ENCODE measurements at regions not wholly inside any gene's neighbourhood (a gene's known extent, or its start where the extent isn't known, plus 50 kb on each side); places are given as distances from the start of the nearest gene placed in this dataset.
"Not testable (repeated sequence)": the region's sequence is repeated elsewhere in the genome, so short reads cannot be mapped to it uniquely, and the experiment has no call there.

DNA sequence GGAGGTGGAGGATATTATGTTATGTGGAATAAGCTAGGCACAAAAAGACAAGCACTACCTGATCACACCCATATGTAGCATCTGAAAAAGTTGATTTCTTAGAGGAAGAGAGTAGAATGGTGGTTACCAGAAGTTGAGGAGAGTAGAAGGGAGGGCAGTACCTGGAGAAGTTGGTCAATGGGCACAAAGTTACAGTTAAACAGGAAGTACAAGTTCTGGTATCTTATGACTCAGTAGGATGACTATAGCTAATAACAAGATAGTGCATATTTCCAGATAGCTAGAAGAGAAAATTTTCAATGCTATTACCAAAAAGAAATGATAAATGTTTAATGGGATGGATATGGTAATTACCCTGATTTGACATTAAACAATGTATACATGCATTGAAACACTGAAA lies 686.7 kb downstream of the ISL1 start:
- DNase-seq (no peak), ATAC-seq (no peak)
- H3K27me3 Mint-ChIP-seq: no peaks in the 10 kb centered on the region
- no peak overlapping the region for H3K4me3 Mint-ChIP-seq
- peaks cover 4 to 36% (median 9%) of the 10 kb centered on the region in 9 donors for H3K9me3 Mint-ChIP-seq
- POLR2A ChIA-PET: no interaction called here
- no peak overlapping the region for H3K27ac Mint-ChIP-seq
- H3K4me1 Mint-ChIP-seq: no peaks in the 10 kb centered on the region
- H3K36me3 Mint-ChIP-seq: no peaks in the 10 kb centered on the region

DNA sequence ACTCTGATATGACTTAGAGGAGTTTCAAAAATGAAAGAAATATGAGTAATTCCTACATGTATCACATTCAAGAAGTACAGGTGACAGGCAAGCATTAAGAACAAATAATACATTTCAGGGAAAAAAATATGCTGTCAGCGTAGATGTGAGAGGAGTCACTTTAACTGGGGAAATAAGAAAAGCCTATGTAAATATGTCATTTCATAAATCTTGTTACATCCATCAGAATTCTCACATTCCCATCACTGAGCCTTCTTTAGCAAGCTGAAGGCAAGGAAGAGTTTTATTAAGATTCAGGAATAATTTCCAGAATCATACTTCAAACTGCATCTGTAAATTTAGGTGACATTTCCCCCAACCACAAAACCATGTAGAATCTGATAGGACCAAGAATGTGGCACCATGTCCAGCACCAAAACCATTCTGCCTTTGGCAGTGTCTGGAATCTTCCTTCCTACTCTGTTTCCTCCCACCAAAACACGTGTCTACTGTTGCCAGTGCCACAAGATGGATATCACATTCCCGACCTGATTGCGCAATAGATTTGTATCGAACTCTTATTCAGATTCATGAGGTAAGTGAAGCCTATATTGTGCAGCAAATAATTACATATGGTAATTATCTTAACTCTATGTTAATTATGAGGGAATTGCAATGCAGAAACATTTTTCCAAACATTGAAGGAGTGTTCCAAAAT lies 690.9 kb downstream of the ISL1 start:
- H3K36me3 Mint-ChIP-seq: no peaks in the 10 kb centered on the region
- H3K27ac Mint-ChIP-seq: no peak overlapping the region
- ATAC-seq (no peak), DNase-seq (no peak)
- H3K4me1 Mint-ChIP-seq: no peaks in the 10 kb centered on the region
- H3K9me3 Mint-ChIP-seq: peaks cover 0 to 16% (median 7%) of the 10 kb centered on the region in 9 donors
- H3K4me3 Mint-ChIP-seq: no peak overlapping the region
- POLR2A ChIA-PET: no interaction called here
- no peaks in the 10 kb centered on the region for H3K27me3 Mint-ChIP-seq

DNA sequence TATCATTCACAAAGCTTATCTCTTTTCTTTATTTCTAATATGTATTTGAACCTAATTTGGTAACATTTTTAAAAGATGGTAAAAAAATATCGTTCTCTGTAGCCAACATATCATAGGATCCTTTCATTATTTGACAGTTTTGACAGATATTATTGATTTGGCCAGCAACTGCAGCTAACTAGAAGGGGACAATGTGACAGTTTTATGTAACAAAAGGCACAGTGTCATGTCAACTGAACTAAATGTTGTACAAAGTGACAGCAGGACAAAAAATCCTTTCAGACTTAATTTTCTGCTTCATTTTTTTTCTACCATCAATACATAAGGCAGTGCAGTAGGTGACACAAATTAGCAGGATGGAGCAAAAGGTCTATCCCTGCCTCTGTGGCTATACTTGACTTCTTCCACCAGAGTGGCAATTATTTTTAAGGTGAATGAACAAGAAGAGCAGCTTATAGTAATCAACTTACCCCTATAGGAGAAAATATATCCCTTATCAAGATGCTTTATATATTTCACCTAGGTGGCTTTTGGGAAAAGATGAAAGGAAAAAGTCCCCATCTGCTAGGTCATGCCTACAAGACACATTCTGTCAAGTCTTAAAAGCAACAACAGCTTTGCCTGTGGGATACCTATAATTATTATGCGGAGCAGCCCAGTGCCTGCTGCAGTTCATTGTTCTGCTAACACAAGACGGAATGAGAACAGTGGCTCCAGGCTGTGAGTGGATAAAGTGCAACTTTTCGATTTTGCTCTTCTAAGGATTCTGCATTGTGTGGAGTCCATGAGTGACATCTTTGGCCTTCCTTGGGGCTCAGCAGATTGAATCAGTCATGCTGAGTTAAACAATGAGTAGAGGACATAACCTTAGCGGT lies 694.9 kb downstream of the ISL1 start:
- POLR2A ChIA-PET: no interaction called here
- no peak for ATAC-seq
- no peaks in the 10 kb centered on the region for H3K36me3 Mint-ChIP-seq
- no peaks in the 10 kb centered on the region for H3K27me3 Mint-ChIP-seq
- no peaks in the 10 kb centered on the region for H3K4me1 Mint-ChIP-seq
- peaks cover 0 to 14% (median 3%) of the 10 kb centered on the region in 9 donors for H3K9me3 Mint-ChIP-seq
- DNase-seq: no peak
- H3K4me3 Mint-ChIP-seq: no peak overlapping the region
- no peak overlapping the region for H3K27ac Mint-ChIP-seq

DNA sequence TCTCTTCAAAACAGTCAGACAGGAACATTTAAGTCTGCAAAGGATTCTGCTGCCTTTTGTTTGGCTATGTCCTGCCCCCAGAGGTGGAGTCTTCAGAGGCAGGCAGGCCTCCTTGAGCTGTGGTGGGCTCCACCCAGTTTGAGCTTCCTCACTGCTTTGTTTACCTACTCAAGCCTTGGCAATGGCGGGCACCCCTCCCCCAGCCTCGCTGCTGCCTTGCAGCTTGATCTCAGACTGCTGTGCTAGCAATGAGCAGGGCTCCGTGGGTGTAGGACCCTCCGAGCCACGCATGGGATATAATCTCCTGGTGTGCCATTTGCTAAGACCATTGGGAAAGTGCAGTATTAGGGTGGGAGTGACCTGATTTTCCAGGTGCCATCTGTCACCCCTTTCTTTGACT lies 685.4 kb upstream of the ITGA1 start:
- H3K36me3 Mint-ChIP-seq, H3K4me1 Mint-ChIP-seq, ATAC-seq, H3K4me3 Mint-ChIP-seq, H3K27ac Mint-ChIP-seq, POLR2A ChIA-PET, DNase-seq, H3K27me3 Mint-ChIP-seq: not testable (repeated sequence)
- H3K9me3 Mint-ChIP-seq: peaks cover 2 to 35% (median 20%) of the 10 kb centered on the region in 9 donors

DNA sequence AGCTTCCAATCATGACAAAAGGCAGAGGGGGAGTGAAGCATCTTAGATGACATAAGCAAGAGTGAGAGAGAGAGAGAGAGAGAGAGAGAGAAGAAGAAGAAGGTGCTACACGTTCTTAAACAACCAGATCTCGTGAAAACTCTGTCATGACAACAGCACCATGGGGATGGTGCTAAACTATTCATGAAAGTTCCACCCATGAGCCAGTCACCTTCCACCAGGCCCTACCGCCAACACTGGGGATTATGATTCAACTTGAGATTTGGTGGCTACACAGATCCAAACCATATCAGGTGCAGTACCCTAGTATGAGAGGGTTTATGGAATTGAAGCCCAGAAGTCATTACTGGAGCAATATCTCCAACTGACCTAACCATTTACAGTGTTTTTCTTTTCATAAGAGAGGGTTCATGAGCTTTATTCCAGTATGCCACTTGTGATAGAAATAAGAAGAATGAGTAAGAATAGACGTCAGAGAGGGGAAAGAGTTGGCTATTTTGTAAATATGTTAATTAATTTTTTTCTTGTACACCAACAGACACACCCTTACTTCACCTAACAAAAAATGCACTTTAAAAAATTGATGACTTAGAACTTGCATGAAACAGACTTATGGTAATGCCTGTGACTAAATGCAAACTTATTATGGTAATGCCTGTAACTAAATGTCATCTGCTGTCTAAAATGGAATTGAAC lies 680.4 kb upstream of the ITGA1 start:
- Mint-ChIP-seq H3K9me3 (peaks cover 0 to 34% (median 18%) of the 10 kb centered on the region in 9 donors), H3K4me3 (no peak overlapping the region), H3K4me1 (no peaks in the 10 kb centered on the region), H3K36me3 (no peaks in the 10 kb centered on the region), H3K27me3 (no peaks in the 10 kb centered on the region), H3K27ac (no peak overlapping the region)
- POLR2A ChIA-PET: no interaction called here
- no peak for DNase-seq
- ATAC-seq: no peak

DNA sequence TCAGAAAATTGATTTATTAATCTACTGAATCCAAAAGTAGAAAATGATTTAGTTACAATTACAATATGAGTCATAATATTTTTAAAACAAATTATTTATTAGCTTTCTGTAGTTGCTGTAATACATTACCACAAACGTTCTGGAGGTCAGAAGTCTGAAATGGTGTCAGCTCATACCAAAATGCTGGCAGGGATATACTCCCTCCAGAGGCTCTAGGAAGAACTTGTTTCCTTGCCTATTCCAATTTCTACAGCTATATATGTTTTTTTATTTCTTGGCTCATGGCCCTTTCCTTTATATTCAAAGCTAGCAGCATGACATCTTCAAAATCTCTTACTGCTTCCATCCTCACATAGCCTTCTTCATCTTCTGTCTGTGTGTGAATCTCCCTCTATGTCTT lies 667.9 kb upstream of the ITGA1 start:
- Mint-ChIP-seq H3K4me3 (no peak overlapping the region), H3K9me3 (peaks cover 0 to 13% (median 0%) of the 10 kb centered on the region in 9 donors), H3K27ac (no peak overlapping the region), H3K4me1 (no peaks in the 10 kb centered on the region), H3K36me3 (no peaks in the 10 kb centered on the region), H3K27me3 (no peaks in the 10 kb centered on the region)
- POLR2A ChIA-PET: no interaction called here
- ATAC-seq (no peak), DNase-seq (no peak)

DNA sequence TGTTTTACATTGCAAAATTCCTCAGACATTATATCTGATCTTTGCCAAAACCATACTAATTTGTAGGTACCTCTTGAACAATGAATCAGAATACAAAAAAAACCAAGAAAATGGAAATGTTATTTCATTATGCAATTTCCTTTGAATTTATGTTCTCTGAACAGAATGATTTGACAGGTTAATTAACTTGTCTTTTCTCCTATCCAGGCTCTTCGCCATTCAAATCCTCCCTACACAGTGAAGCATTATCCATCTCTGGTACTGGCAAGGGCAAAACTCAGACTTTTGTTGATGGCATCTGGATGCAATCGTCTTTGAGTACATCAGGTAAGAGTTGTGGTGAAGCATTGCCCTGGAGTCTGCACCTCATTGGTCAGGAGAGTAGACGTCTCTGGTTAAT lies 655.7 kb upstream of the ITGA1 start:
- no peak overlapping the region for H3K27ac Mint-ChIP-seq
- no peaks in the 10 kb centered on the region for H3K36me3 Mint-ChIP-seq
- DNase-seq: no peak
- no peaks in the 10 kb centered on the region for H3K27me3 Mint-ChIP-seq
- no peaks in the 10 kb centered on the region for H3K4me1 Mint-ChIP-seq
- H3K4me3 Mint-ChIP-seq: no peak overlapping the region
- POLR2A ChIA-PET: no interaction called here
- no peak for ATAC-seq
- H3K9me3 Mint-ChIP-seq: peaks cover 0 to 6% (median 2%) of the 10 kb centered on the region in 9 donors

DNA sequence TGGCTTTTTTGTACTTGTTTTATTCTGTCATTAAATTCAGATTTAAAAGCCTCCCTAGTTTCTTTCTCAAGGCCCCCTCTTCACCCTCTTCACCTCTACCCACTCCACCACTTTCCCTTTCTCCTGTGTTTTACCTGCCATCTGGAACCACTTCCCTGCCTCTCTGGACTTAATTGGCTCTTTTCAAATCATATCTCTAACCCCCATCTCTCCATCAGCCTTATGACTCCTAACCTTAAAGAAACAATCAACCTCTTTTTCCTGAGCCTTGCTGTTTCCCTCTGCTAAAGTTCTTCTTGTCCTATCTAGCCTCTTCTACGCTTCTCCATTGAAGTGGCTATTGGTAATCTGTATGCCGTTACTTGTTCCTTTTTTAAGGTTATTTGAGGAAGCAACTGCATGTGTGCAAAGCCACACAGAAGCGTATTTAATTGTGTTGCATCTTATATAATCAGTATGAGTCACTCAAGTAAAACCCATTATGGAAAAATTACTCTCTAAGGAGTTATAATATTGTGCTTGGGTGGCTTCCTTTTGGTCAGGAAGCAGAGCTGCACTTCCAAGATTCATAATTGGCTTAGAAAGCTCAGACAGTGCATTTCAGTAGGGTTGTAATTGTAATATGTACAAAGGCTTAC lies 653.6 kb upstream of the ITGA1 start:
- no peak overlapping the region for H3K27ac Mint-ChIP-seq
- H3K4me1 Mint-ChIP-seq: no peaks in the 10 kb centered on the region
- ATAC-seq: no peak
- H3K9me3 Mint-ChIP-seq: peaks cover 0 to 5% (median 1%) of the 10 kb centered on the region in 9 donors
- no peak overlapping the region for H3K4me3 Mint-ChIP-seq
- POLR2A ChIA-PET: no interaction called here
- no peak for DNase-seq
- no peaks in the 10 kb centered on the region for H3K27me3 Mint-ChIP-seq
- no peaks in the 10 kb centered on the region for H3K36me3 Mint-ChIP-seq

DNA sequence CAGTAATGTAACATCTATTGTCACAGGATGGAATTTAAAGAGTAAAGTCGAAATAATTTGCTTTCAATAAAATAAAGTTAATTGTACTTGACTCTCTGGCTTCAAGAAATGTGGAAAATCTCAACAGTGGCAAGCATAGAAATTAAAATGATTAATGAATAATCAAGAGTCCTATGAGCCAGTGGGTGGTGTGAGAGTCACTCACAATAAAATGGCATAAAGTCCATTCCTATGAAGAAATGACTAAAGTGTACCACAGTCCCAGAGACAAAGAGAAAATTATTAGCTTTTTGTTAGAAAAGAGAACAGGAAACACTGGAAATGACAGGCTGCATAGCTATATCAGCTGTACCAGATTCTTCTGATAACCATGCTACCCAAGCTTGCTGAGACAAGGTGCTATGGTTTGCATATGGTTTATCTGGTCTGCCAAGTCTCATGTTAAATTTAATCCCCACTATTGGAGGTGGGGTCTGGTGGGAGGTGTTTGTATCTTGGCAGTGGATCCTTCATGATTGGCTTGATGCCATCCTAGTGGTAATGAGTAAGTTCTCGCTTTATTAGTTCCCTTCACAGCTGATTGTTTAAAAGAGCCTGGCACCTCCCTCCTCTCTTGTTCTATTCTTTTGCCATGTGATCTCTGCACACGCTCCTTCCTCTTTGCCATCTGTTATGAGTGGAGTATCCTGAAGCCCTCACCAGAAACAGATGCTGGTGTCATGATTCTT lies 647.7 kb upstream of the ITGA1 start:
- DNase-seq (no peak), ATAC-seq (no peak)
- no peaks in the 10 kb centered on the region for H3K27me3 Mint-ChIP-seq
- H3K4me3 Mint-ChIP-seq: no peak overlapping the region
- no peaks in the 10 kb centered on the region for H3K36me3 Mint-ChIP-seq
- peaks cover 0 to 12% (median 0%) of the 10 kb centered on the region in 9 donors for H3K9me3 Mint-ChIP-seq
- POLR2A ChIA-PET: no interaction called here
- H3K27ac Mint-ChIP-seq: no peak overlapping the region
- no peaks in the 10 kb centered on the region for H3K4me1 Mint-ChIP-seq

DNA sequence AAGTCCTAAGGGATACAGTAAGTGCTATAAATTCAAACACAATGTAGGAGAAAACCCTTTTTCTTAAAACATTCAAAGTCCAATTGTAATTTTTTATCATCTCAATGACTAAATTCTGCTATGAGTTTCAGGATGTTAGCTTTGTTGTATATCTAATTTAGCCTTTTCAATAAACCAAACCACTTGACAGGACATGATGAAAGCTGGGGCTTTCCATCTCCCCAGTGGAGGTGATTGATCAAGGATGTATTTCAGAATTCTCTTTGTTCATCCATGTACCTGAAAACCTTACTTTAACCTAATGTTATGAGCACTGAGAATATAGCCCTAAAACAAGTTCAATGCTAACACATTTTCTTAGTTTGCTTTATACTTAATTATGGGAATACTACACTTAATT lies 639.0 kb upstream of the ITGA1 start:
- no peak overlapping the region for H3K4me3 Mint-ChIP-seq
- no peaks in the 10 kb centered on the region for H3K36me3 Mint-ChIP-seq
- DNase-seq (no peak), ATAC-seq (no peak)
- no peaks in the 10 kb centered on the region for H3K27me3 Mint-ChIP-seq
- POLR2A ChIA-PET: no interaction called here
- H3K4me1 Mint-ChIP-seq: no peaks in the 10 kb centered on the region
- peaks cover 0 to 6% (median 0%) of the 10 kb centered on the region in 9 donors for H3K9me3 Mint-ChIP-seq
- no peak overlapping the region for H3K27ac Mint-ChIP-seq

DNA sequence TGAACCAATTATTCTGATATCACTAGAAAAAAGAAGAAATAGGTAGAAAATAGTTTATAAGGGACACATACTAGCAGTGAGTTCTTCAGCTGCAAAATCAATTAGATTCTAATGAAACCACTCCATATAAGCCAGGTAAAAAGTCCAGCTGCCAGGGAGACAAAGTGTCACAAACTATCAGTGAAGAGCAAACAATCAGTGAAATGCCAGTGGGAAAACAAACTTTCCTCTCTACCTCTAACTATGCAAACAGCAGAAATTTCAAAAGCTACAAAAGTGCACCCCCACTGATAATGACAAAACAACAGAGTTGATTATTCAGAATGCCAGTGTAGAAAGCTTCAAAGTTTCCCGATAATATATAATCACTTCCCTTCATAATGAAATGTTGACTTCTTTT lies 637.2 kb upstream of the ITGA1 start:
- peaks cover 0 to 14% (median 0%) of the 10 kb centered on the region in 9 donors for H3K9me3 Mint-ChIP-seq
- POLR2A ChIA-PET: no interaction called here
- H3K4me1 Mint-ChIP-seq: no peaks in the 10 kb centered on the region
- no peak for DNase-seq
- peaks cover 0 to 4% (median 0%) of the 10 kb centered on the region in 5 donors for H3K27me3 Mint-ChIP-seq
- no peak overlapping the region for H3K4me3 Mint-ChIP-seq
- no peak for ATAC-seq
- H3K27ac Mint-ChIP-seq: no peak overlapping the region
- H3K36me3 Mint-ChIP-seq: no peaks in the 10 kb centered on the region

DNA sequence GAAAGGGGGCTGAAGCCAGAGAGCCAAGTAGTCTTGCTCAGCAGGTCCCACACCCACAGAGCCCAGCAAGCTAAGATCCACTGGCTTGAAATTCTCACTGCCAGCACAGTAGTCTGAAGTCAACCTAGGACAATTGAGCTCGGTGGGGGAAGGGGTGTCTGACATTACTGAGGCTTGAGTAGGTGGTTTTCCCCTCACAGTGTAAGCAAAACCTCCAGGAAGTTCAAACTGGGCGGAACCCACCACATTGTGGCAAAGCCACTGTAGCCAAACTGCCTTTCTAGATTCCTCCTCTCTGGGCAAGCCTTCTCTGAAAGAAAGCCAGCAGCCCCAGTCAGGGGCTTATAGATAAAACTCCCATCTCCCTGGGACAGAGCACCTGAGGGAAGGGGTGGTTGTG lies 630.9 kb upstream of the ITGA1 start:
- peaks cover 0 to 14% (median 5%) of the 10 kb centered on the region in 9 donors for H3K9me3 Mint-ChIP-seq
- ATAC-seq, DNase-seq, H3K36me3 Mint-ChIP-seq, H3K4me3 Mint-ChIP-seq, H3K27ac Mint-ChIP-seq, POLR2A ChIA-PET, H3K4me1 Mint-ChIP-seq, H3K27me3 Mint-ChIP-seq: not testable (repeated sequence)
